ENCODE measurements at regions not wholly inside any gene's neighbourhood (a gene's known extent, or its start where the extent isn't known, plus 50 kb on each side); places are given as distances from the start of the nearest gene placed in this dataset.
"Not testable (repeated sequence)": the region's sequence is repeated elsewhere in the genome, so short reads cannot be mapped to it uniquely, and the experiment has no call there.

- Mint-ChIP-seq H3K27me3 (no peaks in the 10 kb centered on the region), H3K4me3 (no peak overlapping the region), H3K9me3 (no peaks in the 10 kb centered on the region), H3K27ac (no peak overlapping the region), H3K36me3 (ENCODE audit: low read depth) (no peaks in the 10 kb centered on the region), H3K4me1 (ENCODE audit: low read depth) (no peaks in the 10 kb centered on the region)
Observed at GRCh38 chr5:62933261-62933660, 354.6 kb downstream of the LRRC70 start.

- no peaks in the 10 kb centered on the region for H3K27me3 Mint-ChIP-seq
- no peak overlapping the region for H3K4me3 Mint-ChIP-seq
- no peak overlapping the region for H3K27ac Mint-ChIP-seq
- peaks cover 7% of the 10 kb centered on the region for H3K9me3 Mint-ChIP-seq
- no peaks in the 10 kb centered on the region for H3K4me1 Mint-ChIP-seq (ENCODE audit: low read depth)
- no peaks in the 10 kb centered on the region for H3K36me3 Mint-ChIP-seq (ENCODE audit: low read depth)
Observed at GRCh38 chr5:62931153-62931950, 352.7 kb downstream of the LRRC70 start.

- H3K4me1 Mint-ChIP-seq (ENCODE audit: low read depth): no peaks in the 10 kb centered on the region
- H3K36me3 Mint-ChIP-seq (ENCODE audit: low read depth): no peaks in the 10 kb centered on the region
- H3K27me3 Mint-ChIP-seq: no peaks in the 10 kb centered on the region
- peaks cover 5% of the 10 kb centered on the region for H3K9me3 Mint-ChIP-seq
- H3K27ac Mint-ChIP-seq: no peak overlapping the region
- no peak overlapping the region for H3K4me3 Mint-ChIP-seq
Observed at GRCh38 chr5:62922191-62922590, 343.6 kb downstream of the LRRC70 start.

- no peak overlapping the region for H3K27ac Mint-ChIP-seq
- H3K9me3 Mint-ChIP-seq: no peaks in the 10 kb centered on the region
- H3K27me3 Mint-ChIP-seq: no peaks in the 10 kb centered on the region
- no peak overlapping the region for H3K4me3 Mint-ChIP-seq
- H3K4me1 Mint-ChIP-seq (ENCODE audit: low read depth): no peaks in the 10 kb centered on the region
- H3K36me3 Mint-ChIP-seq (ENCODE audit: low read depth): no peaks in the 10 kb centered on the region
Observed at GRCh38 chr5:62920856-62921255, 342.2 kb downstream of the LRRC70 start.

- Mint-ChIP-seq H3K9me3 (peaks cover 5% of the 10 kb centered on the region), H3K4me3 (no peak overlapping the region)
Observed at GRCh38 chr5:62909326-62909725, 330.7 kb downstream of the LRRC70 start.

GRCh38 chr5:62902126-62902525 is 323.5 kb downstream of the LRRC70 start:
- Mint-ChIP-seq H3K4me1 (ENCODE audit: low read depth) (no peaks in the 10 kb centered on the region), H3K27ac (no peak overlapping the region), H3K9me3 (no peaks in the 10 kb centered on the region), H3K36me3 (ENCODE audit: low read depth) (no peaks in the 10 kb centered on the region), H3K4me3 (no peak overlapping the region), H3K27me3 (no peaks in the 10 kb centered on the region)

More at GRCh38 chr5:62909326-62909725, 330.7 kb downstream of the LRRC70 start:
- no peaks in the 10 kb centered on the region for H3K36me3 Mint-ChIP-seq (ENCODE audit: low read depth)
- H3K27ac Mint-ChIP-seq: no peak overlapping the region
- no peaks in the 10 kb centered on the region for H3K4me1 Mint-ChIP-seq (ENCODE audit: low read depth)
- no peaks in the 10 kb centered on the region for H3K27me3 Mint-ChIP-seq

- H3K27me3 Mint-ChIP-seq: no peaks in the 10 kb centered on the region
- H3K36me3 Mint-ChIP-seq (ENCODE audit: low read depth): no peaks in the 10 kb centered on the region
- no peaks in the 10 kb centered on the region for H3K4me1 Mint-ChIP-seq (ENCODE audit: low read depth)
- no peak overlapping the region for H3K4me3 Mint-ChIP-seq
- H3K27ac Mint-ChIP-seq: no peak overlapping the region
- H3K9me3 Mint-ChIP-seq: no peaks in the 10 kb centered on the region
Observed at GRCh38 chr5:62900976-62901375, 322.4 kb downstream of the LRRC70 start.

GRCh38 chr5:62896121-62896893 is 317.7 kb downstream of the LRRC70 start:
- Mint-ChIP-seq H3K27me3 (no peaks in the 10 kb centered on the region), H3K27ac (no peak overlapping the region), H3K4me1 (ENCODE audit: low read depth) (no peaks in the 10 kb centered on the region), H3K36me3 (ENCODE audit: low read depth) (no peaks in the 10 kb centered on the region), H3K9me3 (no peaks in the 10 kb centered on the region), H3K4me3 (no peak overlapping the region)

- Mint-ChIP-seq H3K27ac (no peak overlapping the region), H3K4me3 (no peak overlapping the region), H3K27me3 (no peaks in the 10 kb centered on the region), H3K4me1 (ENCODE audit: low read depth) (no peaks in the 10 kb centered on the region), H3K9me3 (no peaks in the 10 kb centered on the region), H3K36me3 (ENCODE audit: low read depth) (no peaks in the 10 kb centered on the region)
Observed at GRCh38 chr5:62886603-62887315, 308.1 kb downstream of the LRRC70 start.

- not testable (repeated sequence) for H3K27ac Mint-ChIP-seq, H3K27me3 Mint-ChIP-seq
- H3K9me3 Mint-ChIP-seq: peaks cover 12% of the 10 kb centered on the region
Observed at GRCh38 chr5:62837330-62837729, 258.7 kb downstream of the LRRC70 start.

GRCh38 chr5:62829604-62829986 is 251.0 kb downstream of the LRRC70 start:
- no peaks in the 10 kb centered on the region for H3K36me3 Mint-ChIP-seq (ENCODE audit: low read depth)

More at GRCh38 chr5:62837330-62837729, 258.7 kb downstream of the LRRC70 start:
- not testable (repeated sequence) for H3K4me3 Mint-ChIP-seq; H3K4me1 Mint-ChIP-seq (ENCODE audit: low read depth); H3K36me3 Mint-ChIP-seq (ENCODE audit: low read depth)

GRCh38 chr5:62828742-62829603 is 250.4 kb downstream of the LRRC70 start:
- H3K4me1 Mint-ChIP-seq (ENCODE audit: low read depth): no peaks in the 10 kb centered on the region
- no peaks in the 10 kb centered on the region for H3K9me3 Mint-ChIP-seq
- H3K27ac Mint-ChIP-seq: no peak overlapping the region
- H3K27me3 Mint-ChIP-seq: no peaks in the 10 kb centered on the region
- no peaks in the 10 kb centered on the region for H3K36me3 Mint-ChIP-seq (ENCODE audit: low read depth)
- H3K4me3 Mint-ChIP-seq: no peak overlapping the region

More at GRCh38 chr5:62829604-62829986, 251.0 kb downstream of the LRRC70 start:
- Mint-ChIP-seq H3K4me3 (no peak overlapping the region), H3K27me3 (no peaks in the 10 kb centered on the region), H3K4me1 (ENCODE audit: low read depth) (no peaks in the 10 kb centered on the region), H3K27ac (no peak overlapping the region), H3K9me3 (no peaks in the 10 kb centered on the region)

GRCh38 chr5:62825623-62826220 is 247.1 kb downstream of the LRRC70 start:
- H3K27me3 Mint-ChIP-seq: no peaks in the 10 kb centered on the region
- no peaks in the 10 kb centered on the region for H3K9me3 Mint-ChIP-seq
- no peaks in the 10 kb centered on the region for H3K4me1 Mint-ChIP-seq (ENCODE audit: low read depth)
- no peak overlapping the region for H3K27ac Mint-ChIP-seq
- H3K36me3 Mint-ChIP-seq (ENCODE audit: low read depth): no peaks in the 10 kb centered on the region
- H3K4me3 Mint-ChIP-seq: no peak overlapping the region

GRCh38 chr5:62824936-62825335 is 246.3 kb downstream of the LRRC70 start:
- no peaks in the 10 kb centered on the region for H3K9me3 Mint-ChIP-seq
- H3K36me3 Mint-ChIP-seq (ENCODE audit: low read depth): no peaks in the 10 kb centered on the region
- no peak overlapping the region for H3K27ac Mint-ChIP-seq
- H3K4me1 Mint-ChIP-seq (ENCODE audit: low read depth): no peaks in the 10 kb centered on the region
- H3K4me3 Mint-ChIP-seq: no peak overlapping the region
- no peaks in the 10 kb centered on the region for H3K27me3 Mint-ChIP-seq
